Islet of Langerhans (tissue), 1 donor: ENCODE measurements at regions not wholly inside any gene's neighbourhood (a gene's known extent, or its start where the extent isn't known, plus 50 kb on each side); places are given as distances from the start of the nearest gene placed in this dataset.
A peak's percentile ranks its signal among the peaks of the same experiment; 100 is the strongest.

Source experiments
- FAIRE-seq: peaks from one replicate; lab custom pipeline; 2011; peaks lifted over from hg19 to GRCh38; lab: Jason Lieb, UNC

- FAIRE-seq: no peak
Observed at GRCh38 chr1:233520261-233521191, 93.4 kb upstream of the KCNK1 start.

GRCh38 chr1:233523047-233523446, 90.9 kb upstream of the KCNK1 start:
- FAIRE-seq: no peak

GRCh38 chr1:233527818-233528217, 86.1 kb upstream of the KCNK1 start:
- FAIRE-seq: no peak

GRCh38 chr1:233530665-233531386, 83.1 kb upstream of the KCNK1 start:
- FAIRE-seq: no peak

- no peak for FAIRE-seq
Observed at GRCh38 chr1:233540816-233541215, 73.1 kb upstream of the KCNK1 start.

- peak; percentile 97 for FAIRE-seq
Observed at GRCh38 chr1:233543338-233544255, 70.3 kb upstream of the KCNK1 start.

GRCh38 chr1:233544304-233544703, 69.6 kb upstream of the KCNK1 start:
- FAIRE-seq: no peak

- no peak for FAIRE-seq
Observed at GRCh38 chr1:233547726-233548125, 66.2 kb upstream of the KCNK1 start.

- FAIRE-seq: no peak
Observed at GRCh38 chr1:233549404-233549803, 64.5 kb upstream of the KCNK1 start.

- FAIRE-seq: no peak
Observed at GRCh38 chr1:233549917-233550316, 64.0 kb upstream of the KCNK1 start.

GRCh38 chr1:233554037-233554436, 59.9 kb upstream of the KCNK1 start:
- no peak for FAIRE-seq

GRCh38 chr1:233561708-233562426, 52.0 kb upstream of the KCNK1 start:
- no peak for FAIRE-seq
